Effector CD8-positive, alpha-beta T cell (primary cell): ENCODE measurements at regions not wholly inside any gene's neighbourhood (a gene's known extent, or its start where the extent isn't known, plus 50 kb on each side); places are given as distances from the start of the nearest gene placed in this dataset.
"Not testable (repeated sequence)": the region's sequence is repeated elsewhere in the genome, so short reads cannot be mapped to it uniquely, and the experiment has no call there.

Source experiments
- DNase-seq: peaks from one replicate; lab custom pipeline; 2025; lab: John Stamatoyannopoulos, UW

- DNase-seq: no peak
These were observed 154.4 kb upstream of the STMND1 start for GRCh38 chr6:16947375-16948015.

- no peak for DNase-seq
These were observed 157.3 kb upstream of the STMND1 start for GRCh38 chr6:16944596-16944995.

GRCh38 chr6:16939839-16940238, 162.0 kb upstream of the STMND1 start:
- no peak for DNase-seq

GRCh38 chr6:16939351-16939750, 162.5 kb upstream of the STMND1 start:
- DNase-seq: no peak

GRCh38 chr6:16936893-16937292, 165.0 kb upstream of the STMND1 start:
- no peak for DNase-seq

- DNase-seq: no peak
These were observed 167.9 kb upstream of the STMND1 start for GRCh38 chr6:16933961-16934360.

- no peak for DNase-seq
These were observed 168.3 kb upstream of the STMND1 start for GRCh38 chr6:16933532-16933931.

- DNase-seq: no peak
These were observed 168.9 kb upstream of the STMND1 start for GRCh38 chr6:16932920-16933319.

GRCh38 chr6:16931079-16931478, 169.8 kb upstream of the ATXN1 start:
- not testable (repeated sequence) for DNase-seq

GRCh38 chr6:16930432-16930831, 169.2 kb upstream of the ATXN1 start:
- no peak for DNase-seq

- DNase-seq: no peak
These were observed 168.5 kb upstream of the ATXN1 start for GRCh38 chr6:16929809-16930208.

GRCh38 chr6:16928387-16928786, 167.1 kb upstream of the ATXN1 start:
- no peak for DNase-seq

- no peak for DNase-seq
These were observed 165.9 kb upstream of the ATXN1 start for GRCh38 chr6:16927205-16927604.

GRCh38 chr6:16925461-16925860, 164.2 kb upstream of the ATXN1 start:
- DNase-seq: no peak

- no peak for DNase-seq
These were observed 161.0 kb upstream of the ATXN1 start for GRCh38 chr6:16922282-16922681.

- DNase-seq: no peak
These were observed 160.3 kb upstream of the ATXN1 start for GRCh38 chr6:16921399-16922110.

GRCh38 chr6:16918586-16918985, 157.3 kb upstream of the ATXN1 start:
- no peak for DNase-seq

- no peak for DNase-seq
These were observed 152.9 kb upstream of the ATXN1 start for GRCh38 chr6:16914184-16914583.

- no peak for DNase-seq
These were observed 151.5 kb upstream of the ATXN1 start for GRCh38 chr6:16912756-16913155.

- no peak for DNase-seq
These were observed 149.8 kb upstream of the ATXN1 start for GRCh38 chr6:16911088-16911487.

GRCh38 chr6:16909658-16910360, 148.5 kb upstream of the ATXN1 start:
- no peak for DNase-seq

GRCh38 chr6:16907991-16908390, 146.7 kb upstream of the ATXN1 start:
- no peak for DNase-seq

GRCh38 chr6:16904957-16905356, 143.7 kb upstream of the ATXN1 start:
- no peak for DNase-seq
